HEK293 (cell line): ENCODE measurements at regions not wholly inside any gene's neighbourhood (a gene's known extent, or its start where the extent isn't known, plus 50 kb on each side); places are given as distances from the start of the nearest gene placed in this dataset.

ENCODE experiments used
- CTCF ChIA-PET: fragments of 350-600 bp; formaldehyde crosslinking; extraction: SDS; loops from one replicate; lab custom pipeline; 2021; ENCODE audit warnings: antibody characterized with exemption; lab: Yijun Ruan, JAX
- POLR2A ChIA-PET: fragments of 300-600 bp; formaldehyde crosslinking; extraction: SDS; loops from one replicate; lab custom pipeline; 2020; ENCODE audit warnings: antibody characterized with exemption, inconsistent platforms; lab: Yijun Ruan, JAX
- H3K27ac ChIP-seq: fragments of 200-500 bp; sonication (Bioruptor generic); 2 replicates; pipeline ENCODE4 v1.5.1; 2014; ENCODE audit warnings: low read depth, low read length, control low read depth, inconsistent platforms; ENCODE audit errors: extremely low read depth
- H3K36me3 ChIP-seq, 2 experiments: fragments of 200-500 bp in 1 of 2; sonication (Bioruptor generic) in 1 of 2; 1 replicate in 1 of 2; 2 replicates in 1 of 2; pipeline ENCODE4 v1.5.1; 2014 to 2017; ENCODE audit warnings: inconsistent platforms in 2 of 2, low read length in 2 of 2; ENCODE audit not compliant: control insufficient read depth in 2 of 2, insufficient read depth in 1 of 2
- H3K4me1 ChIP-seq: fragments of 200-500 bp; sonication (Bioruptor generic); 2 replicates; pipeline ENCODE4 v1.5.1; 2014; ENCODE audit warnings: mild to moderate bottlenecking, low read length, inconsistent platforms; ENCODE audit not compliant: control insufficient read depth, insufficient read depth
- H3K4me3 ChIP-seq: 2 replicates; pipeline ENCODE4 v1.5.1; 2011; ENCODE audit warnings: low read depth, mild to moderate bottlenecking, control low read depth, low read length, moderate library complexity
- H3K9me3 ChIP-seq: fragments of 200-500 bp; sonication (Bioruptor generic); 2 replicates; pipeline ENCODE4 v1.5.1; 2014; ENCODE audit warnings: low read depth, low read length, inconsistent platforms; ENCODE audit not compliant: control insufficient read depth, insufficient read depth
- ATF2 ChIP-seq: fragments of 450-650 bp; formaldehyde crosslinking; IDR thresholded peaks from 2 replicates; pipeline ENCODE4 v1.5.1; 2016; ENCODE audit warnings: missing biosample characterization, missing genetic modification characterization, low read depth
- CTCF ChIP-seq: fragments of 450-650 bp; formaldehyde crosslinking; IDR thresholded peaks from 2 replicates; pipeline ENCODE4 v1.5.1; 2016; ENCODE audit warnings: missing biosample characterization, missing genetic modification characterization
- HOXA7 ChIP-seq: sonication (generic); formaldehyde crosslinking; IDR thresholded peaks from 2 replicates; pipeline ENCODE4 v1.8.1; 2022; ENCODE audit warnings: missing genetic modification reagents, borderline replicate concordance
- REPIN1 ChIP-seq: fragments of 450-650 bp; formaldehyde crosslinking; IDR thresholded peaks from 2 replicates; pipeline ENCODE4 v1.5.1; 2017; ENCODE audit warnings: missing biosample characterization, missing genetic modification characterization, low read depth
- SCRT2 ChIP-seq: fragments of 450-650 bp; formaldehyde crosslinking; IDR thresholded peaks from 2 replicates; pipeline ENCODE4 v1.5.1; 2016; ENCODE audit warnings: missing biosample characterization, missing genetic modification characterization
- TRIM28 ChIP-seq: IDR thresholded peaks from 2 replicates; pipeline ENCODE4 v1.6.1; 2011; ENCODE audit warnings: low read length, control low read depth, borderline replicate concordance
- ZBTB49 ChIP-seq: fragments of 450-650 bp; formaldehyde crosslinking; IDR thresholded peaks from 2 replicates; pipeline ENCODE4 v1.5.1; 2016; ENCODE audit warnings: missing biosample characterization, missing genetic modification characterization, low read depth
- ZNF155 ChIP-seq: fragments of 450-650 bp; formaldehyde crosslinking; IDR thresholded peaks from 2 replicates; pipeline ENCODE4 v1.5.1; 2016; ENCODE audit warnings: missing biosample characterization, missing genetic modification characterization
- ZNF19 ChIP-seq: fragments of 450-650 bp; formaldehyde crosslinking; IDR thresholded peaks from 2 replicates; pipeline ENCODE4; 2016; ENCODE audit warnings: missing biosample characterization, missing genetic modification characterization, low read depth
- ZNF2 ChIP-seq: fragments of 450-650 bp; formaldehyde crosslinking; IDR thresholded peaks from 2 replicates; pipeline ENCODE4 v1.5.1; 2016; ENCODE audit warnings: missing biosample characterization, missing genetic modification characterization
- ZNF202 ChIP-seq: fragments of 450-650 bp; formaldehyde crosslinking; IDR thresholded peaks from 2 replicates; pipeline ENCODE4 v1.5.1; 2016; ENCODE audit warnings: missing biosample characterization, missing genetic modification characterization, borderline replicate concordance
- ZNF221 ChIP-seq: fragments of 450-650 bp; formaldehyde crosslinking; IDR thresholded peaks from 2 replicates; pipeline ENCODE4 v1.5.1; 2017; ENCODE audit warnings: missing biosample characterization, missing genetic modification characterization, borderline replicate concordance
- ZNF266 ChIP-seq: fragments of 450-650 bp; formaldehyde crosslinking; IDR thresholded peaks from 2 replicates; pipeline ENCODE4 v1.5.1; 2016; ENCODE audit warnings: missing biosample characterization, missing genetic modification characterization, low read depth
- ZNF423 ChIP-seq: fragments of 450-650 bp; formaldehyde crosslinking; IDR thresholded peaks from 2 replicates; pipeline ENCODE4 v1.5.1; 2016; ENCODE audit warnings: missing biosample characterization, missing genetic modification characterization
- ZNF426 ChIP-seq: fragments of 450-650 bp; formaldehyde crosslinking; IDR thresholded peaks from 2 replicates; pipeline ENCODE4 v1.5.1; 2017; ENCODE audit warnings: missing biosample characterization, missing genetic modification characterization, mild to moderate bottlenecking, inconsistent platforms, moderate library complexity
- ZNF548 ChIP-seq: fragments of 450-650 bp; formaldehyde crosslinking; IDR thresholded peaks from 2 replicates; pipeline ENCODE4 v1.5.1; 2016; ENCODE audit warnings: missing biosample characterization, missing genetic modification characterization
- ZNF549 ChIP-seq: fragments of 450-650 bp; IDR thresholded peaks from 2 replicates; pipeline ENCODE4 v1.5.1; 2018; ENCODE audit warnings: missing biosample characterization, missing genetic modification characterization, mild to moderate bottlenecking, inconsistent platforms, moderate library complexity
- ZNF571 ChIP-seq: fragments of 450-650 bp; formaldehyde crosslinking; IDR thresholded peaks from 2 replicates; pipeline ENCODE4 v1.5.0; 2017; ENCODE audit warnings: missing biosample characterization, missing genetic modification characterization
- ZNF639 ChIP-seq: fragments of 450-650 bp; formaldehyde crosslinking; IDR thresholded peaks from 2 replicates; pipeline ENCODE4 v1.5.1; 2016; ENCODE audit warnings: missing biosample characterization, missing genetic modification characterization
- ZNF701 ChIP-seq: fragments of 450-650 bp; formaldehyde crosslinking; IDR thresholded peaks from 2 replicates; pipeline ENCODE4 v1.5.1; 2016; ENCODE audit warnings: missing biosample characterization, missing genetic modification characterization
- ZNF707 ChIP-seq: fragments of 450-650 bp; formaldehyde crosslinking; IDR thresholded peaks from 2 replicates; pipeline ENCODE4 v1.5.1; 2016; ENCODE audit warnings: missing biosample characterization, missing genetic modification characterization
- ZNF777 ChIP-seq: fragments of 450-650 bp; formaldehyde crosslinking; IDR thresholded peaks from 2 replicates; pipeline ENCODE4 v1.5.1; 2017; ENCODE audit warnings: missing biosample characterization, missing genetic modification characterization, borderline replicate concordance
- ZNF837 ChIP-seq: fragments of 450-650 bp; formaldehyde crosslinking; IDR thresholded peaks from 2 replicates; pipeline ENCODE4 v1.5.1; 2016; ENCODE audit warnings: missing biosample characterization, missing genetic modification characterization
- TF ChIP-seq, protein P1 (sequence below): fragments of 450-650 bp; formaldehyde crosslinking; IDR thresholded peaks from 2 replicates; pipeline ENCODE4 v1.5.1; 2016; ENCODE audit warnings: missing biosample characterization, missing genetic modification characterization

DNA sequence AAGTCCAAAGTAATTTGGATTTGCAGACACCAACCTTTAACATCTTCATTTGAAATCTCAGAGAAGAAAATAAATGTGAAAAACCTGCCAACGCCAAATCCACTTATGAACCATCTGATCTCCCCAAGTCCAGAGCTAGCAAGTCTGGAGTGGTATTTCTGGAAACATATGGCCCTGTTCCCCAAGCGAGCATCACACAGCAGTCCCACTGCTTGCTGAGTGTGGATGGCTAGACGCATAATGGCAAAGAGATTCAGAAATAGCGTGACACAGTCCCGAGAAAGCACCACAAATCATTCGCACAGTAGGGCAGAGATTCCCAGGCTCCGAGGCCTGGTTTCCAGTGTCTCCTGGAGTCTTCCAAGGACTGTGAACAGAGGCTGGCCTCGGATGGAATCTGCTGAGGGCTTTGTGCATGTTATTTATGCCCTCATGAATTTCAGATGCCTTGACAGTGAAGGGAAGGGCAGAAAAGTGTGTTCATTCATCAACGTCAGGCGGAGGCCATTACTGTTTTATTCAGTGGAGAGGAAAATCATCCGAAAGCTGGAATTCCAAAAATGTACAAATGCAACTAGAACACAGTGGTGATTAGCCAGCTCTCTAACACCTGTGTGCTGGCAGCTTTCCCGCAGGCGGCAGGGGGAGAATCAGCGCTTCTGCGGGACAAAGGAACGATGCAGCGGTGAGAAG, 417.0 kb downstream of the EIPR1 start:
- H3K27ac ChIP-seq, result no peak overlapping the region
- H3K9me3 ChIP-seq, result no peaks in the 10 kb centered on the region
- H3K4me3 ChIP-seq, result no peak overlapping the region
- ChIA-PET CTCF (no interaction called here), POLR2A (no interaction called here)
- H3K36me3 ChIP-seq, result no peaks in the 10 kb centered on the region
- TF ChIP-seq SCRT2 (tag by site-specific recombination), result no peak
- TF ChIP-seq ZNF837 (tag by site-specific recombination), result no peak
- no peak for TF ChIP-seq ATF2
- H3K4me1 ChIP-seq, result no peaks in the 10 kb centered on the region

- ChIA-PET POLR2A (no interaction called here), CTCF (no interaction called here)
- Histone ChIP-seq H3K36me3 (no peaks in the 10 kb centered on the region), H3K4me3 (no peak overlapping the region), H3K27ac (no peak overlapping the region), H3K9me3 (no peaks in the 10 kb centered on the region), H3K4me1 (no peaks in the 10 kb centered on the region)
- no peak for TF ChIP-seq ZBTB49 (tag by site-specific recombination)
- TF ChIP-seq HOXA7 (CRISPR knock-in tag), result no peak
- TF ChIP-seq ZNF423 (tag by site-specific recombination), result no peak
- TF ChIP-seq, protein P1, sequence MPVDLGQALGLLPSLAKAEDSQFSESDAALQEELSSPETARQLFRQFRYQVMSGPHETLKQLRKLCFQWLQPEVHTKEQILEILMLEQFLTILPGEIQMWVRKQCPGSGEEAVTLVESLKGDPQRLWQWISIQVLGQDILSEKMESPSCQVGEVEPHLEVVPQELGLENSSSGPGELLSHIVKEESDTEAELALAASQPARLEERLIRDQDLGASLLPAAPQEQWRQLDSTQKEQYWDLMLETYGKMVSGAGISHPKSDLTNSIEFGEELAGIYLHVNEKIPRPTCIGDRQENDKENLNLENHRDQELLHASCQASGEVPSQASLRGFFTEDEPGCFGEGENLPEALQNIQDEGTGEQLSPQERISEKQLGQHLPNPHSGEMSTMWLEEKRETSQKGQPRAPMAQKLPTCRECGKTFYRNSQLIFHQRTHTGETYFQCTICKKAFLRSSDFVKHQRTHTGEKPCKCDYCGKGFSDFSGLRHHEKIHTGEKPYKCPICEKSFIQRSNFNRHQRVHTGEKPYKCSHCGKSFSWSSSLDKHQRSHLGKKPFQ, result no peak
- TF ChIP-seq TRIM28, result no peak
- TF ChIP-seq ZNF155 (tag by site-specific recombination), result no peak
- TF ChIP-seq ZNF701 (tag by site-specific recombination), result no peak
- TF ChIP-seq ZNF2 (tag by site-specific recombination), result no peak
- TF ChIP-seq ZNF571, result no peak
- no peak for TF ChIP-seq ZNF549 (tag by site-specific recombination)
- TF ChIP-seq ZNF707 (tag by site-specific recombination), result no peak
- TF ChIP-seq ZNF221, result no peak
- TF ChIP-seq ZNF548 (tag by site-specific recombination), result no peak
These were observed 427.1 kb downstream of the EIPR1 start for GRCh38 chr2:2950403-2950952.

DNA sequence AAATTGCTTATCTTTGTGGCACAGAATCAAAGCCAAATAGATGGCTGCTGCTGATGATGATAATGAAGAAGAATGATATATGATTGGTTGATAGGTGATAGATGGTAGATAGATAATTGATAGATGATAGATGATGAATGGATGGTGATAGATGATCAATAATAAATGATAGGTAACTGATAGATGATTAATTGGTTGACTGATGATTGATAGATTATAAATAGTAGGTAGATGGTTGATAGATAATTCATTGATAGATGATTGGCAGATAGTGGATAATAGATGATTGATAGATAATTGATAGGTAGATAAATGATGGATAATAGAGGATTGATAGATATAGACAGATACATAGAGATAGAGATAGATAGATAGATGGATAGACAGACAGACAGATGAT, 430.2 kb downstream of the EIPR1 start:
- no peak overlapping the region for H3K4me3 ChIP-seq
- ChIA-PET POLR2A (interaction anchor here (0.7 kb wide), 1 partner anchor 421 kb away, joined by 3 read pairs; no protein-coding TSS in a partner anchor), CTCF (no interaction called here)
- no peak overlapping the region for H3K27ac ChIP-seq
- no peaks in the 10 kb centered on the region for H3K36me3 ChIP-seq
- no peaks in the 10 kb centered on the region for H3K9me3 ChIP-seq
- H3K4me1 ChIP-seq, result no peaks in the 10 kb centered on the region
- TF ChIP-seq ZNF423 (tag by site-specific recombination), result no peak
- TF ChIP-seq REPIN1 (tag by site-specific recombination), result no peak
- TF ChIP-seq ZNF19 (tag by site-specific recombination), result no peak
- TF ChIP-seq CTCF (tag by site-specific recombination), result no peak
- TF ChIP-seq ZNF426 (tag by site-specific recombination), result no peak
- no peak for TF ChIP-seq ZNF639 (tag by site-specific recombination)
- TF ChIP-seq ZNF266 (tag by site-specific recombination), result no peak
- TF ChIP-seq ZNF202 (tag by site-specific recombination), result no peak
- no peak for TF ChIP-seq ZNF777 (tag by site-specific recombination)
